SK-N-SH (cell line): ENCODE measurements at regions not wholly inside any gene's neighbourhood (a gene's known extent, or its start where the extent isn't known, plus 50 kb on each side); places are given as distances from the start of the nearest gene placed in this dataset.
A peak's percentile ranks its signal among the peaks of the same experiment; 100 is the strongest.

Experiments used
- CTCF ChIA-PET: fragments of 300-600, 350-600 bp; formaldehyde crosslinking; extraction: SDS; loops from one replicate; lab custom pipeline; 2021; lab: Yijun Ruan, JAX
- POLR2A ChIA-PET: fragments of 350-600 bp; sonication (Branson Sonifier 250); formaldehyde crosslinking; extraction: SDS; loops from one replicate; lab custom pipeline; 2020; ENCODE audit warnings: antibody characterized with exemption, inconsistent platforms; lab: Yijun Ruan, JAX
- DNase-seq: peaks from one replicate; pipeline ENCODE4 v3.0.0; 2012
- H2AFZ ChIP-seq: fragments of 200-600 bp; sonication (generic); 2 replicates; pipeline ENCODE4 v1.8.1; 2016; ENCODE audit warnings: antibody characterized with exemption, mild to moderate bottlenecking, low read depth
- H3F3A ChIP-seq: fragments of 200-600 bp; sonication (generic); replicated peaks from 2 replicates; pipeline ENCODE3; 2016; ENCODE audit warnings: antibody characterized with exemption, mild to moderate bottlenecking; ENCODE audit not compliant: insufficient read depth
- H3K27ac ChIP-seq, 2 experiments: fragments of 200-500 bp in 1 of 2; fragments of 200-600 bp in 1 of 2; sonication (Bioruptor generic) in 1 of 2; sonication (generic), shearing (Covaris generic) in 1 of 2; 2 replicates each; pipeline versions ENCODE4 v1.5.1 to v1.6.1; 2014 to 2016; ENCODE audit warnings: low read depth in 2 of 2, inconsistent platforms in 1 of 2, low read length in 1 of 2, mild to moderate bottlenecking in 1 of 2, mixed read lengths in 1 of 2
- H3K27me3 ChIP-seq: fragments of 200-600 bp; sonication (generic), shearing (Covaris generic); 2 replicates; pipeline ENCODE4 v1.6.1; 2016; ENCODE audit warnings: mixed run types; ENCODE audit not compliant: insufficient read depth
- H3K36me3 ChIP-seq, 2 experiments: fragments of 200-500 bp in 1 of 2; fragments of 200-600 bp in 1 of 2; sonication (Bioruptor generic) in 1 of 2; sonication (generic) in 1 of 2; replicated peaks in 1 of 2; 2 replicates each; pipeline versions ENCODE3 to v1.5.1; 2014 to 2016; ENCODE audit warnings: low read length in 1 of 2, mild to moderate bottlenecking in 1 of 2; ENCODE audit not compliant: insufficient read depth in 2 of 2, control insufficient read depth in 1 of 2
- H3K4me1 ChIP-seq, 2 experiments: fragments of 200-500 bp in 1 of 2; fragments of 200-600 bp in 1 of 2; sonication (Bioruptor generic) in 1 of 2; sonication (generic), shearing (Covaris generic) in 1 of 2; 2 replicates each; pipeline versions ENCODE4 v1.5.1 to v1.6.1; 2014 to 2016; ENCODE audit warnings: low read depth in 1 of 2, low read length in 1 of 2, mixed run types in 1 of 2; ENCODE audit not compliant: insufficient read depth in 2 of 2, control insufficient read depth in 1 of 2
- H3K4me2 ChIP-seq: fragments of 200-600 bp; sonication (generic), shearing (Covaris generic); 2 replicates; pipeline ENCODE4 v1.6.1; 2017; ENCODE audit warnings: mixed run types
- H3K4me3 ChIP-seq, 2 experiments: fragments of 200-500 bp in 1 of 2; fragments of 200-600 bp in 1 of 2; sonication (Bioruptor generic) in 1 of 2; sonication (generic), shearing (Covaris generic) in 1 of 2; 2 replicates each; pipeline versions ENCODE4 v1.5.1 to v1.8.1; 2014 to 2016; ENCODE audit warnings: low read depth in 2 of 2, inconsistent platforms in 1 of 2, low read length in 1 of 2, mild to moderate bottlenecking in 1 of 2, mixed read lengths in 1 of 2, moderate library complexity in 1 of 2
- H3K79me2 ChIP-seq: fragments of 200-600 bp; sonication (generic); 2 replicates; pipeline ENCODE4 v1.8.1; 2017; ENCODE audit warnings: mild to moderate bottlenecking; ENCODE audit not compliant: insufficient read depth
- H3K9ac ChIP-seq: fragments of 200-600 bp; sonication (generic); 2 replicates; pipeline ENCODE4 v1.6.1; 2017; ENCODE audit warnings: mixed run types
- H3K9me2 ChIP-seq: fragments of 200-600 bp; sonication (generic); 2 replicates; pipeline ENCODE4 v1.6.1; 2017; ENCODE audit warnings: mixed run types
- H3K9me3 ChIP-seq: fragments of 200-600 bp; sonication (generic); 2 replicates; pipeline ENCODE4 v1.6.1; 2017; ENCODE audit warnings: mixed run types, mild to moderate bottlenecking, moderate library complexity
- H4K20me1 ChIP-seq: fragments of 200-600 bp; sonication (generic); 2 replicates; pipeline ENCODE4 v1.6.1; 2017; ENCODE audit warnings: mild to moderate bottlenecking, mixed run types; ENCODE audit not compliant: insufficient read depth
- EP300 ChIP-seq, 2 experiments: IDR thresholded peaks; 2 replicates each; pipeline versions ENCODE4 v1.4.0 to v1.6.1; 2012; ENCODE audit warnings: borderline replicate concordance in 1 of 2, low read depth in 1 of 2, low read length in 1 of 2
- FOSL2 ChIP-seq: IDR thresholded peaks from 2 replicates; pipeline ENCODE4 v1.4.0; 2012; ENCODE audit warnings: low read depth, mild to moderate bottlenecking, moderate library complexity, borderline replicate concordance
- GABPA ChIP-seq: IDR thresholded peaks from 2 replicates; pipeline ENCODE4 v1.4.0; 2012; ENCODE audit warnings: low read depth, mild to moderate bottlenecking
- JUND ChIP-seq: IDR thresholded peaks from 2 replicates; pipeline ENCODE4 v1.4.0; 2012
- MEF2A ChIP-seq: IDR thresholded peaks from 2 replicates; pipeline ENCODE4 v1.4.0; 2012; ENCODE audit warnings: low read depth, borderline replicate concordance
- SMC3 ChIP-seq: IDR thresholded peaks from 2 replicates; pipeline ENCODE4 v1.6.1; 2012; ENCODE audit warnings: low read depth, low read length, improper control_type of control experiment
- TCF12 ChIP-seq: IDR thresholded peaks from 2 replicates; pipeline ENCODE4 v1.4.0; 2012
- TEAD4 ChIP-seq: IDR thresholded peaks from 2 replicates; pipeline ENCODE4 v1.4.0; 2012; ENCODE audit warnings: mild to moderate bottlenecking, borderline replicate concordance; ENCODE audit not compliant: insufficient read depth
- WGBS: methylation state at CpG from one replicate; pipeline ENCODE4 v1.1.6; 2017; ENCODE audit warnings: low lambda C conversion rate; 5-methylcytosine and 5-hydroxymethylcytosine counted together
- TF ChIP-seq, protein P1 (sequence below): IDR thresholded peaks from 2 replicates; pipeline ENCODE4 v1.4.0; 2012; ENCODE audit warnings: low read depth, borderline replicate concordance
- TF ChIP-seq, protein P2 (sequence below): fragments of 150-350 bp; IDR thresholded peaks from 2 replicates; pipeline ENCODE4 v1.6.1; 2016; ENCODE audit warnings: mild to moderate bottlenecking, low read depth, low read length
- TF ChIP-seq, protein P3 (sequence below): IDR thresholded peaks from 2 replicates; pipeline ENCODE4; 2012

DNA sequence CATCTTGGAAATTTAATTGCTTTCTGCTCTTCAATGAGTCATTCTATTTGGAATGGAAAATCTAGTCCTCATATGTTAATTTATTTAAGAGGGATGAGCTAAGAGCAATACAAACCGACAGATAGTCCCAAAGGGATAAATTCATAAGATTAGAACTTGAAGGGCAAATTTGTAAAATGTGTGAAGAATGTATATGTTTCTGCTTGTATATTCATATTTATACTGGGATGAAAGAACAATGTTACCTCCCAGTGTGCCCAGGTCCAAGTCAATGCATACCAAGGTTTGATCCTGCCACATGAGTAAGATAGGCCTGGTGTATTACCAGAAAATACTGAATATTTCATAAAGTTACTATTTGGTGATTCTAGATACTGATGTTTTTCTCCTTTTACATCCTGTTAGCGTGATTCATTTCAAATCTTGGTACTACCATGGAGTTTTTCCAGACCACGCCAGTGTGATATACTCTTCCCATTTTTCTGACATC lies 255.6 kb upstream of the SEMA6D start:
- CTCF ChIA-PET, result no interaction called here
- WGBS, result 43% methylated on average over 3 of the region's 3 CpGs
- H3K9ac ChIP-seq, result no peak overlapping the region
- H3K9me3 ChIP-seq, result no peaks in the 10 kb centered on the region
- H3K9me2 ChIP-seq, result 0 out of 2 replicates have a peak, but pooled peaks cover 4% of the 10 kb centered on the region
- POLR2A ChIA-PET, result no interaction called here
- H2AFZ ChIP-seq, result no peak overlapping the region
- peak overlapping the region in 1 of 2 experiments; percentile 1; a peak in 1 of 4 replicates for H3K27ac ChIP-seq
- no peak for DNase-seq
- no peaks in the 10 kb centered on the region for H4K20me1 ChIP-seq
- H3K4me3 ChIP-seq, result no peak overlapping the region
- H3K4me1 ChIP-seq, result peaks cover 0 to 1% of the 10 kb centered on the region in 2 experiments; a peak in 1 of 4 replicates
- no peak for TF ChIP-seq FOSL2
- TF ChIP-seq GABPA, result no peak
- TF ChIP-seq, protein P1, sequence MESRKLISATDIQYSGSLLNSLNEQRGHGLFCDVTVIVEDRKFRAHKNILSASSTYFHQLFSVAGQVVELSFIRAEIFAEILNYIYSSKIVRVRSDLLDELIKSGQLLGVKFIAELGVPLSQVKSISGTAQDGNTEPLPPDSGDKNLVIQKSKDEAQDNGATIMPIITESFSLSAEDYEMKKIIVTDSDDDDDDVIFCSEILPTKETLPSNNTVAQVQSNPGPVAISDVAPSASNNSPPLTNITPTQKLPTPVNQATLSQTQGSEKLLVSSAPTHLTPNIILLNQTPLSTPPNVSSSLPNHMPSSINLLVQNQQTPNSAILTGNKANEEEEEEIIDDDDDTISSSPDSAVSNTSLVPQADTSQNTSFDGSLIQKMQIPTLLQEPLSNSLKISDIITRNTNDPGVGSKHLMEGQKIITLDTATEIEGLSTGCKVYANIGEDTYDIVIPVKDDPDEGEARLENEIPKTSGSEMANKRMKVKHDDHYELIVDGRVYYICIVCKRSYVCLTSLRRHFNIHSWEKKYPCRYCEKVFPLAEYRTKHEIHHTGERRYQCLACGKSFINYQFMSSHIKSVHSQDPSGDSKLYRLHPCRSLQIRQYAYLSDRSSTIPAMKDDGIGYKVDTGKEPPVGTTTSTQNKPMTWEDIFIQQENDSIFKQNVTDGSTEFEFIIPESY, result no peak
- TF ChIP-seq, protein P2, sequence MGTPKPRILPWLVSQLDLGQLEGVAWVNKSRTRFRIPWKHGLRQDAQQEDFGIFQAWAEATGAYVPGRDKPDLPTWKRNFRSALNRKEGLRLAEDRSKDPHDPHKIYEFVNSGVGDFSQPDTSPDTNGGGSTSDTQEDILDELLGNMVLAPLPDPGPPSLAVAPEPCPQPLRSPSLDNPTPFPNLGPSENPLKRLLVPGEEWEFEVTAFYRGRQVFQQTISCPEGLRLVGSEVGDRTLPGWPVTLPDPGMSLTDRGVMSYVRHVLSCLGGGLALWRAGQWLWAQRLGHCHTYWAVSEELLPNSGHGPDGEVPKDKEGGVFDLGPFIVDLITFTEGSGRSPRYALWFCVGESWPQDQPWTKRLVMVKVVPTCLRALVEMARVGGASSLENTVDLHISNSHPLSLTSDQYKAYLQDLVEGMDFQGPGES, result no peak
- TF ChIP-seq SMC3, result no peak
- no peak overlapping the region for H3K4me2 ChIP-seq
- peaks cover 12% of the 10 kb centered on the region for H3F3A ChIP-seq
- H3K36me3 ChIP-seq, result no peaks in the 10 kb centered on the region
- H3K79me2 ChIP-seq, result no peaks in the 10 kb centered on the region
- H3K27me3 ChIP-seq, result no peaks in the 10 kb centered on the region

DNA sequence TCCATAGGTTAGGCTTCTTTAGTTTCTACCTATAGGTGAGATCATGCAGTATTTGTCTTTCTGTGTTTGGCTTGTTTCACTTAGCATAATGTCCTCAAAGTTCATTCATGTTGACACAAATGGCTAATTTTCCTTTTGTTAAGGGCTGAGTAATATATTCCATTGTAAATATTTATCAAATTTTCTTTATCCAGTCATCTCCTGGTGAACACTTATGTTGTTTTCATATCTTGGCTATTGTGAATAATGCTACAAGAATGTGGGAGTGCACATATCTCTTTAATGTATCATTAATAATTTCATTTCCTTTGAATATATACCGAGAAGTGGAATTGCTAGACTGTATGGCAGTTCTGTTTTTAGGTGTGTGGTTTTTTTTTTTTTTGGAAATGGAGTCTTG lies 250.9 kb upstream of the SEMA6D start:
- WGBS, result 0% methylated on average over 1 of the region's 1 CpG
- peak overlapping the region in 1 of 2 experiments; percentile 32; a peak in 2 of 4 replicates for H3K27ac ChIP-seq

More for the DNA sequence above, 250.9 kb upstream of the SEMA6D start:
- H3K4me2 ChIP-seq, result no peak overlapping the region
- H3K9me2 ChIP-seq, result no peaks in the 10 kb centered on the region
- peaks cover 2 to 7% of the 10 kb centered on the region in 2 experiments; a peak in 2 of 4 replicates for H3K4me1 ChIP-seq
- peaks cover 14% of the 10 kb centered on the region for H3F3A ChIP-seq
- TF ChIP-seq MEF2A, result no peak
- peak; percentile 45; the same call in 1 of the 2 replicates for TF ChIP-seq FOSL2
- peak; percentile 44; the same call in 1 of the 2 replicates for TF ChIP-seq TEAD4
- TF ChIP-seq, protein P3, sequence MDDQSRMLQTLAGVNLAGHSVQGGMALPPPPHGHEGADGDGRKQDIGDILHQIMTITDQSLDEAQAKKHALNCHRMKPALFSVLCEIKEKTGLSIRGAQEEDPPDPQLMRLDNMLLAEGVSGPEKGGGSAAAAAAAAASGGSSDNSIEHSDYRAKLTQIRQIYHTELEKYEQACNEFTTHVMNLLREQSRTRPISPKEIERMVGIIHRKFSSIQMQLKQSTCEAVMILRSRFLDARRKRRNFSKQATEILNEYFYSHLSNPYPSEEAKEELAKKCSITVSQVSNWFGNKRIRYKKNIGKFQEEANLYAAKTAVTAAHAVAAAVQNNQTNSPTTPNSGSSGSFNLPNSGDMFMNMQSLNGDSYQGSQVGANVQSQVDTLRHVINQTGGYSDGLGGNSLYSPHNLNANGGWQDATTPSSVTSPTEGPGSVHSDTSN, result peak; percentile 45; the same call in 1 of the 2 replicates
- no peak for TF ChIP-seq SMC3
- peak; percentile 79 for TF ChIP-seq JUND
- peak in 1 of 2 experiments; percentile 44; a peak in 1 of 4 replicates for TF ChIP-seq EP300 (IDR thresholded peaks at IDR 0.05; ENCODE audit: borderline replicate concordance in 1 of 2, low read depth in 1 of 2, low read length in 1 of 2)
- peak; percentile 37; the same call in 1 of the 2 replicates for TF ChIP-seq TCF12
- TF ChIP-seq, protein P2, result no peak
- TF ChIP-seq, all 33 proteins: peak for 6
- Histone ChIP-seq H3K27me3 (no peaks in the 10 kb centered on the region), H3K4me3 (no peak overlapping the region), H3K9ac (no peak overlapping the region), H3K79me2 (no peaks in the 10 kb centered on the region), H3K36me3 (no peaks in the 10 kb centered on the region), H3K9me3 (no peaks in the 10 kb centered on the region), H4K20me1 (no peaks in the 10 kb centered on the region), H2AFZ (no peak overlapping the region; the same call in 1 of the 2 replicates)
- POLR2A ChIA-PET, result no interaction called here
- CTCF ChIA-PET, result no interaction called here
- no peak for DNase-seq
